Right hindlimb (tissue), 1 donor: ENCODE measurements at regions not wholly inside any gene's neighbourhood (a gene's known extent, or its start where the extent isn't known, plus 50 kb on each side); places are given as distances from the start of the nearest gene placed in this dataset.
A peak's percentile ranks its signal among the peaks of the same experiment; 100 is the strongest.
"Not testable (repeated sequence)": the region's sequence is repeated elsewhere in the genome, so short reads cannot be mapped to it uniquely, and the experiment has no call there.

ENCODE experiments used
- DNase-seq: peaks from one replicate; pipeline ENCODE4 v3.0.0-alpha.2; 2018

- not testable (repeated sequence) for DNase-seq
Measured at GRCh38 chr1:149841597-149842238, 57.6 kb upstream of the BOLA1 start.

GRCh38 chr1:149842458-149843064 is 56.8 kb upstream of the BOLA1 start:
- not testable (repeated sequence) for DNase-seq

GRCh38 chr1:149843431-149844041 is 55.8 kb upstream of the BOLA1 start:
- peak; percentile 13 for DNase-seq

GRCh38 chr1:149844101-149844500 is 55.3 kb upstream of the BOLA1 start:
- no peak for DNase-seq

- no peak for DNase-seq
Measured at GRCh38 chr1:149844650-149845255, 54.6 kb upstream of the BOLA1 start.

GRCh38 chr1:149845416-149845815 is 54.0 kb upstream of the BOLA1 start:
- DNase-seq, result peak; percentile 12

GRCh38 chr1:149846042-149846441 is 53.3 kb upstream of the BOLA1 start:
- no peak for DNase-seq

GRCh38 chr1:149846593-149847466 is 52.5 kb upstream of the BOLA1 start:
- no peak for DNase-seq

GRCh38 chr1:149848340-149849110 is 50.8 kb upstream of the BOLA1 start:
- no peak for DNase-seq

GRCh38 chr1:149849111-149849946 is 50.0 kb upstream of the BOLA1 start:
- no peak for DNase-seq
